ENCODE measurements at regions not wholly inside any gene's neighbourhood (a gene's known extent, or its start where the extent isn't known, plus 50 kb on each side); places are given as distances from the start of the nearest gene placed in this dataset.

DNA sequence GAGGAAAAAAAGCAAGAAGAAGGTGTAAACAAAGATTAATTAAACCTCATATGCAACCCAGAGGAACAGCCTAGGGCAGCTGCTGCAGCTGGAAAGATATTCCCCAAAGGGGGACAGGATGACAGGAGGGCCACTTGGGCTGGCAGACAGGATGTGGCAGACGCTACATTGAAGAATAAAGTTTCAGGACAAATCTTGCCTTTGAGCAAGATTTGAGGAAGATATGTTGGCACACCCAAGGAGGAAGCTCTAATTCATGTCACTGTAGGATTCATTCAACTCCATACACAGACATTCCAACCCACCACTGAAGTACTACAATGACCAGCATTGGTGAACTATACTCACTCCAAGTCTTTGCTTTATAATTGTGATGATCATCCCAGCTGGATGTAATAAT, 504.0 kb downstream of the SHQ1 start:
- no peak for DNase-seq (ENCODE audit: low read depth in 2 of 2)

DNA sequence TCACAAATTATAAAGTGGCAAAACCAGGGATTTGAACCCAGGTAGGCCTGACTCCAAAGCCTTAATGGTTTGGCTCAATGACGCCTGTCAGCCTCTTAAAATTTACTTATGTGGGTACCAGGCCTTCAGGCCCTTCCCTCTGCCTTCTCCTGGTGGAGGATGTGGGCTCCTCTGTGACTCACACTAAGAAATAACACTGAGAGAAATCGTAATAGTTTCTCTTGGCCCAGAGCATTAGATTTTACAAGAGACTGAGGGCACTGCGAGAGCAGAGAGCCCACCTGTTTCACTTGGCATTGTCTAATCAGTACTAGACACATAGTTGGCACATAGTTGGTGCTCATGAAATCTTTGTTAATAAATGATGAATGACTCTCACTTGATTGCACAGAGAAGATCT, 505.2 kb downstream of the SHQ1 start:
- DNase-seq (ENCODE audit: low read depth in 2 of 2), result peak in 1 of 2 donors; percentile 19

DNA sequence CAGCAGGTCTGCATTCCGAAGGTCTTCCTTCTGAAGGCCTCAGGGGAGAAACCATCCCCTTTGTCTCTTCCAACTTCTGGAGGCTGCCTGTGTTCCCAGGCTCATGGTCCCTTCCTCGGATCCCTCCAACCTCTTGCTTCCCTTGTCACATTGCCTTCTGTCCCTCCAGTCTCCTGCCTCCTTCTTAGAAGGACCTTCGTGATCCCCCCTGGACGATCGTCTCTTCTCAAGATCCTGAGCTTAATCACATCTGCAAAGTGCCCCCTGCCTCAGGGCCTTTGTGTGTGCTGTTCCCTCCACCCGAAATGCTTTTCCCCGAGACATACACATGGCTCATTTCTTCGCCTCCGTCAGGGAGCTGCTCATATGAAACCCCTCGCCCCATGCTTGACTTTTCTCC, 505.8 kb downstream of the SHQ1 start:
- no peak for DNase-seq (ENCODE audit: low read depth in 2 of 2)

DNA sequence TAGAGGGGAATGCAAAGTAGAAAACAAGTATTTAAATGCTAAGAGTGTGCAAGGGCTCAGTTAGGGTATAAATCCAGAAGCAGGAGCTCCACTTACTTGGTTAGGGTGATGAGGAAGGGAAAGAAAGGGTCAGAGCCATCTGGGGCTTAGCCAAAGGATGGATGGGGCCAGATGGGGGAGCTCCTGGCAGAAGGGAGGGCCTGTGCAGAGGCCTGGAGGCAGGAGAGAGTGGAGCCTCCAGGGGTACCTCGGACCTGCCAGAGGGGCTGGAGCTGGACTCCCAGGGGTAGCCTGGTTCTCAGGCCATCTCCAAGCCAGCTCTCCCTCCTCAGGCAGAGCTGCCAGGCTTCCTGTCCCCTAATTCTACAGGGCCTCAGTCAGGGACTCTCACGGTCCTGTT, 506.3 kb downstream of the SHQ1 start:
- DNase-seq (ENCODE audit: low read depth in 2 of 2), result no peak

DNA sequence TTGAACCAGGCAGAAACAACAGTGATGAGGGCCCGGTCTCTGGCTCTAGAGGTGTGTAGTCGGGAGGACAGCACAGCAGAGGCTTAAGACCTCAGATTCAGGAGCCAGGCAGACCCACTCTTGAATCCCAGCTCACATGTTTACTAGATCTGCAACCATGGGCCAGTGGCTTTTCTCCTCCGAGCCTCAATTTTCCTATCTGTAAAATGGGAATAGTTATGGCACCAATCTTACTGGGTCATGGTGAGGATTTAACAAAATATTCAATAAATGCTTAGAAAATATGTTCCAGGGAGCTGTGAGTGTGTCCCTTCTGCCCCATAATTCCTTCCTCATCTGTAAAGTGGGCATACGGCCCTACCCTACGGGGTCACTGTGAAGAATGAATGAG, 506.9 kb downstream of the SHQ1 start:
- DNase-seq (ENCODE audit: low read depth in 2 of 2), result no peak

DNA sequence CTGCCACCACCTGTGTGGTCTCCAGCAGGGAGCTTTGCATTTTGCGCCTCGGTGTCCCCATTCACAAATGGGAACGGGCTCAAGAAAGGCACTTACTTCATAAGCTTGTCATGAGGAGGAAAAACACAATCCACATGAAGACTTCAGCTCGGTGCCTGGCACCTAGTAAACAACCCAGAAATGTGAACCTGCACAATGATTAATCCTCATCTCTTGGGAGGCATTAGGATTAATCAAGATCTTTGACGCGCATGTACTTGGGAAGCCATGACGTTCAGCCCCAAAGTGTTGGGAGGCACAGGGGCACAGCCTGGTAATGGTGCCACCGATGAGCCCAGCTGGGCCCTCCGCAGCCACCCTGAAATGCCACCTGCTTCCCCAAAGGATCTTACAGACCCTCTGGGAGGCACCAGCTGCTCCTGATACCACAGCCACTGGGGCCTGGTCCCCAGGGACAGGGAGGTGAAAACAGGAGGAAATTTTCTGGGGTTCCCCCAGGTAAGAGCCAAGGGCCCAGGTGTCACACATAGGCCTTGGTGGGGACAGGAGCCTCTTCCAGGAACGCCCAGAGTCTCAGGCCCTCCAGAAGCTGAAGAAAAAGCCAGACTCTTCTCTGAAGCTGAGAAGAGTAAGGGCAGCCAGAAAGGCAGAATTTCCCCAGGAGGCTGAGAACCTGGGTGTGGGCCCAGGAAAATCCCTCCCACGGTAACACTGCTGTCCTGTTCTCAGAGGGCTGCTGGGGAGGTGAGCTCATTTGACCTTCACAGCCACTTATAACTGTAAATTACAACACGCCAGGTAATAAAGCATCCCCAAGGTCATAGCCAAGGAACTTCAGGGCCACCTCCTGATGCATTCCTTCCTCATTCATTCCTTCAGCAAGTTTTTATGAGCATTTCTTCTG, 507.5 kb downstream of the SHQ1 start:
- no peak for DNase-seq (ENCODE audit: low read depth in 2 of 2)

DNA sequence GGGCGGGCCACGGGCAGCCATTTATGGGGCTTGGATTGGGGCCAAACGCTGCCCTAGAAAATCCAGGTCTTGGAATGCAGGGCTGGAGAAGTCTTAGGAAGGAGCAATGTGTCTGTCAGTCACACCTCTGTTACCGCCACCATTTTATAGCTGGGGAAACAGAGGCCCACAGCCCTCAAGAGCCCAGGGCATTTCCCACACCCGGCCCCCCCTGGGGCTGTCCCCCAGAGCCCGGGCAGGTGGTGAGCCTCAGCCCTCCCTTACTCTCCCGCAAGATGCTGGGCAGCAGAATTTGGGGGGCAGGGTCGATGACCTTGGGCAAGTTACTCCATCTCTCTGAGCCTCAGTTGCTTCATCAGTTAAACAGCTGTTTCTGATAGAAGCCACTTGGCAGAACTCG, 508.2 kb downstream of the SHQ1 start:
- no peak for DNase-seq (ENCODE audit: low read depth in 2 of 2)

DNA sequence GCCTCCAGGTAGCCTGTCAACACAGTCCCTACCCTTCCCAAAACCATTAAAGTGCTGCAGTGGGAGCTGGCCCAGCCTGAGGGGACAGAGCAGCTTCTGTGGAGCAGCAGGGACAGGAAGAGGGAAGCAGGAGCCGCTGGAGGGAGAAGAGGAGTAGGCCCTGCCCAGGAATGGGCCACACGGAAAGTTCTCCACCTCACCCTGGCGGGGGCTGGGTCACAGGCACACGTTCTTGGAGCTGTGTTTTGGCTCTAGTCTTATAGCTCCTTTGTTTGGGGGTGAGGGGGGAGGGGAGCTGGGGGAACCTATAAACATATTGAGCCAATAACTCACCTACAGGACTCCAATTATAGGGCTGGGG, 508.6 kb downstream of the SHQ1 start:
- no peak for DNase-seq (ENCODE audit: low read depth in 2 of 2)

DNA sequence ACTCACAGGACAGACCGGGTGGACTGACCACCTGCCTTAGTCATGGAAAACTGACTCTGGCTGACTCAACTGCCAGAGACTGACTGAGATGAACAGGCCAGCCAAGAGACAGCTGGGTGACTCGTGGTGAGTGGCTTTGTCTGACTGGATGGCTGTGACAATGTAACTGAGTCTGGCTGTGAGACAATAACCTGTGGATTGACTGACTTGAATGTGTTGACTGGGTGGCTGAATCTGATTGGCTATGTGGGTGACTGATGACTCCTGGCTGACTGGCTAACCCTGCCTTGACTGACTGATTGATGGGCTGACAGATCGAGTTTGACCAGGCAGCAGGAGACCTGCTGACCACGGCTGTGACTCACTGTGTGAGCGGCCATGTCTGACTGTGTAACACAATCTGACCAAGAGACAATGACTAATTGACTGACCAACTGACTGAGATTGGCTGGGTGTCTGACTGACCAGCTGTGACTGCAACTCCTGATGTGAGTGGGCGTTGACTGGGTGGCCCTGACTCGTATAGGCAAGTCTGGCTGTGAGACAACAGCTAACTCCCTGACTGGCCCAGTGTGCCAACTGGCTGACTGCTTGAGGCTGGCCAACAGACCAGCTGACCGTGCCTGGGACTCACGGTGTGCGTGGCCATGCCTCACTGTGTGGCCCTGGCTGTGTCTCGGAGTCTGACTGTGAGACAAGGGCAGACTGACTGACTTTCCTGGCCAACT, 509.1 kb downstream of the SHQ1 start:
- DNase-seq (ENCODE audit: low read depth in 2 of 2), result peak; percentile 45 to 51

DNA sequence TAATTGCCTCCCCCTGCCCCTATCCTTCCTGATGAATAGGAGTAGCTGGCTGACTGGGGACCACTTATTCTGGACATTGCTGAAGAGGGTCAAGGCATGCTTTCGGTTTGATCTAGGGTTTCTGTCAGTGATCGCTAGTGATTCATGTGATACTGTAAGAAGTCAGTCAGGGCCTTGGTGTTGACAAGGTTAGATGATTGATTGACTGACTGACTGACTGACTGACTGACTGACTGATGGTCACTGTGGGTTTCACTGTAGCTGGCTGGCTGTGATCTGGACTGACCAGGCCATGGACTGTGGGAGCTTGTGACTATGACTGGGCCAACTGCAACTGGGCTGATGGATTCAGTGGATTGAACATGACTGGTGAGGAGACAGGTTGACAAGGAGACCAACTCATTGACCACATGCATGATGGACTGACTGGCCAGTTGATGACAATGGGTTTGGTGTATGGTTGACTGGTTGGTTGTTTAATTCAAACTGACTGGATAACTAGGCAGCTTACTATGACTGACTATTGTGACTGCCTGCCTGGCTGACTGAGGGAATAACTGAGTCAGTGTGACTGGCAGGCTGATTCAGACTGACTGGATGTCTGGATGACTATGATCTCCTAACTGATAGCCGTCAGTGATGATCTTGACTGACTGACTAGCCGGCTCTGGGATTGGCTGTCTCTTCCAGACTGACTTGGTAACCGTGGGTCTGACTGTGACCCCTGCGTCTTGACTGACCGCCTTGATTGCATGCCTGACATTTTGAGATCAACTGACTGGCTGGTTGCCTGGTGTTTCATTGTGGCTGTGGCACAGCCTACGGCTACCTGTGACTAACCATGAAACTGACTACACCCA, 509.9 kb downstream of the SHQ1 start:
- DNase-seq (ENCODE audit: low read depth in 2 of 2), result peak; percentile 27 to 40

DNA sequence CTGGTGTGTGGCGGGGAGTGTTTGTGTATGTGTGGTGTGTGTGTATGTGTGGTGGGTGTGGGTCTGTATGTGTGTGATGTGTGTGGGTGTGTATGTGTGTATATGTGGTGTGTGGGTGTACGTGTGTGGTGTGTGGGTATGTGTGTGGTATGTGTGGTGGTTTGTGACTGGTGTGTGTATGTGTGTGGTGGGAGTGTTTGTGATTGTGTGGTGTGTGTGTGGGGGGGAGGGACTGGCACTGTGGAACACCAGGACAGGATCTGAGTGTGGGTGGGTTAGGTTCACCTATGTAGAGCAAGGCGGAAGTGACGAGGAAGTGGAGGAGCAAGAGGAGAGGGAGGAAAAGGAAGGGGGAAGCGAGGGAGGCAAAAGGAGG, 510.8 kb downstream of the SHQ1 start:
- DNase-seq (ENCODE audit: low read depth in 2 of 2), result no peak

DNA sequence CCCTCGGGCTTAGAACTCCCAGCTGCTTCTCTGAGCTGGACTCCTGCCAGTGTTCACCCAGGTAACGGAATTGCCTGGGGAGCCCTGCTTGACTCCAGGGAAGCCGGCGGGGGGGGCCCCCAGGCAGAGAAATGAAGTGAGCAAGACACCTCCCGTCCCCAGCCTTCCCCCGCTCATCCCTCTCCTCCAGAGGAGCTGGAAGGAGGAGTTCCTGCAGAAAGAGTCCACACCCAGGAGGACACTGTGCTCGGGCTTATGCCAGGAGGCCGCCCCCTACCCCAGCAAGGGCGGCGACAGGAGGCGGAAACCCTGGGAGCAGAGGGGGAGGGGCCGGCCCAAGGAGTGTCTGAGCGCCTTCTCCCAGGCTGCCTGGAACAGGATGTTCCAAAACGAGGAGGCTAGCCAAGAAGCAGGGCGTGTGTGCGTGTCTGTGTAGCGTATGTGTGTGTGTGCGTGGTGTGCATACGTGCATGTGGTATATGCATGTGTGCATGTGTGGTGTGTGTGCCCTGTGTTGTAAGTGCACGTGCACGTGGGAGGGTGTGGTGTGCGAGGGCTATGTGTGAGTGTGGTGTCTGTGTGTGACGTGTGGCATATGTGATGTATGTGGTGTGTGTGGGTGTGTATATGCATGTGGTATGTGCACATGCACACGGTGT, 511.3 kb downstream of the SHQ1 start:
- DNase-seq (ENCODE audit: low read depth in 2 of 2), result no peak

DNA sequence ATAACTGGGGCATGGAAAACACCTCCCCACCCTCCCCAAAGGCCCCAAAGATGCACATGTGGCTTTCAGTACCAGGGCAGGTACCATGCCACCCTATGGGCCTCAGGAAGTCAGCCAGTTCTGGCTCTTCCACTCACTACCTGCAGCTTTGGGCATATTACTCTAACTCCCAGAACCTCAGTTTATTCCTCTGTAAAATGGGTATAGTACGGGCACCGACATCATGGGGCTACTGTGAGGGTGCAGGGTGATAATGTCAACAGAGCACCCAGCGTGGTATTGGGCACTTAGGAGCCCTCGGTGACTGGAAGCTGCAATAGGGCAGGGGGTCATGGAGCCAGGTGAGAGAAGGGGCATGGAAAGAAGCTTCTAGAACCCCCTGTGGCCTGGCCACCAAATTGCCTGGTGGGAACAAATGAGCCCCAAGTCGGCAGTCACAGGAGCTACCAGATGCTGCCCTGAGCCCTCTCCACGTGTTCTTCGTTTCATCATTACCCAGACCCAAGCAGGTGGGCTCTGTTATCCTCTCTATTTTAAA, 512.1 kb downstream of the SHQ1 start:
- DNase-seq (ENCODE audit: low read depth in 2 of 2), result no peak

DNA sequence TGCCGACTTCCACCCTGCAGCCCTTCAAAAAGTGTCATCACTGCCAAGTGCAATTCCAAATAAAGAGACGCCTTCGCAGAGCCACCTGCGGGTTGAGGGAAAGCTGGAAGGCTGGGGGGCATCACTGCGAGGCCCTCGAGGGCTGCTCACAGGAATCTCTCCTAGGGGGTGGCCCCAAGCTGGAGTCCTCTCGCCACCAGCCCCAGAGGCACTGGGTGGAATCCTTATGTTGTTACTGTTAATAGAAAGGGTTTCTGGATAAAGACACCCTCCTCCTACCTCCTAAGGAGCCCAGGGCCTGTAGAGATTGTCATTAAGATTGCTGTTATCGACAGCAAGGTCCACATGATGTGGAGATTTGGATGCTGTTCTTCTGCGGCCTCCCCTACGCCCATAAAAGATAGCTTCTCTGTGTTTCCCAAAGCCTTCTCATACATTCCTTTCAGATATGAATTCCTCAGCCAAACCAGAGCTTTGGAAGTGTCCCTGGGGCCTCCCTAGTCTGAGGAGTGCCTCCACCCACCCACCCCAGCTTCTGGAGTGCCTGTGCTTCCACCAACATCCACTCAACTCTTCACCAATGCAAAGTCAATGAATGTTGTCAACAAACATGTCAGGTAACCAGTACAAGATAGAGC, 512.7 kb downstream of the SHQ1 start:
- no peak for DNase-seq (ENCODE audit: low read depth in 2 of 2)

DNA sequence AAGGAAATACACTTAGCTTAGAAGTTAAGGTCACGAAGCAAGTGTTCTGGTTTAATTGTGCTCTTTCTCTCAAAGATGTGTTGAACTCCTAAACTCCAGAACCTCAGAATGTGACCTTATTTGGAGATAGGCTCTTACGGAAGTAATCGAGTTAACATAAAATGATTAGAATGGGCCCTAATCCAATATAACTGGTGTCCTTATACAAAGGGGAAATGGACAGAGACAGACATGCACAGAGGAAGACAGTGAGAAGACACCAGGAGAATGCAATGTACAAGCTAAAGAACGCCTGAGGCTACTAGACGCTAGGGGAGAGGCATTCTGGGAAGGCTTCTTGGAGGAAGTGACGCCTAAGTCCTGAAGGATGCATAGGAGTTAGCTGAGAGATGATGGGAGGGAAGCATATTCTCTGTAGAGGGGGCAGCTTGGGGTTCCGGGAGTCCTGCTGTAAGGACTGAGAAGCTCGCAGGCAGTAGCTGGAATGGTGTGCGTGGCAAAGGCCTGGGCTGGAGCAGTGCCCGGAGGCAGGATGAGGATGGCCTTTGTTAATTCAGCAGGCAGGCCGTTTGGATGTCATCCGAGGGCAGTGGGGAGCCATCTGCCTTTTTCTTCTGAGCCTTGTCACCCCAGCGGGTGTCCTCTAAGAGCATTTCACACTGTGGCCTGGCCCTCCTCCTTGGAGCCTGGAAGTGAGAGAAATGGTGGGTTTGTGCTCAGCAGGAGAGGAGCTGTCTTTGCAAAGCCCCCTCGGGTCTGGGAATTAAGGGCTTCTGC, 513.4 kb downstream of the SHQ1 start:
- no peak for DNase-seq (ENCODE audit: low read depth in 2 of 2)

DNA sequence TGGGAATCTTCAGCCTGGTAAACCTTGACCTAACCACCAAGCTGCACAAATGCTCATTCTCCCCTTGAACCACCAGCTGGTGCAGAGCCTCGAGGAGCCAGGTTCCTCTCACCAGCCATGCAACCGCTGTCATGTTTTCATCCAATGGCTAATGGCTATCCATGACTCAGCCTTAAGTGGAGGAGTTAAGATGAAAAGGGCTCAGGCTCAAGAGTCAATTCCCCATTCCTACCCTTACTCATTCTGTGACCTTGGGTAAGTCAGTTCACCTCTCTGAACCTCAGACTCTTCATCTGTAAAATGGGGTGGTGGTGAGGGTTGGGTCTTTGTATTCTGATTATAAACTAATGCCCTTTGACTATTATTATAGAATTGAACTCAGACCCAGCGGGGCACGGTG, 515.6 kb downstream of the SHQ1 start:
- no peak for DNase-seq (ENCODE audit: low read depth in 2 of 2)

DNA sequence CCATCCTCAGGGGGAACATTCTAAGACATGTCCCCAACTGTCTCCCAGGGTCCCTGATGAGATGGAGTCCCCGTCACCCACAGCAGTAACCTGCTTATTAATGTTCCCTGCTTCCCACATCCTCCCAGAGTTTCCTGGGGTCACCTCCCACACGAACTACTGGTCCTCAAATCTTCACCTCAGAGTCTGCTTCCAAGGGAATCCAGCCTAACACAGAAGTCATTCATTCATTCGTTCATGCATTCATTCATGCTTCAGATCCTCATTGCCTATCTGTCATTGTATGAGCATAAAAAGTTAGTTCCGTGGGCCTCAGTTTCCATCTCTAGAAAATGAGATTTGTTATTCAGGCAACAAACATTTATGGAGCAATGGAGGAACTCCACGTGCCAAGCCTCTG, 516.2 kb downstream of the SHQ1 start:
- no peak for DNase-seq (ENCODE audit: low read depth in 2 of 2)

DNA sequence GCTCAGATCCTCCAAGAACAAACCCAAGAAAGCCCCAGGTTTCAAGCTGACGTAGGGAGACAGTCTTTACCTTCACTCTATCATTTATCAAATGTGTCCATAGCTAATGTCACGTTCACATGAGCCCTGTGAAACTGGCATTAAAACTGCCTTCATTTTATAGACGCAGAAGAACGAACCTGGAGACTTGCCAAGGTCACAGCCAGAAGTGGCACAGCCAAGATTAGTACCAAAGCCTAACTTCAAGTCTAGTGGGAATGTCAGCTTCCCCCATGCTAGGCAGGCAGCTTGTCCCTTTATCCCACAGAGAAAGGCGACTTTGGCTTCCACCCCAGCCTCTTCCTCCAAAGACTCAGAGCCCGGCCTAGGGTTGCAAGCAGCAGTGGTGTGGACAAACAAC, 517.2 kb downstream of the SHQ1 start:
- no peak for DNase-seq (ENCODE audit: low read depth in 2 of 2)

DNA sequence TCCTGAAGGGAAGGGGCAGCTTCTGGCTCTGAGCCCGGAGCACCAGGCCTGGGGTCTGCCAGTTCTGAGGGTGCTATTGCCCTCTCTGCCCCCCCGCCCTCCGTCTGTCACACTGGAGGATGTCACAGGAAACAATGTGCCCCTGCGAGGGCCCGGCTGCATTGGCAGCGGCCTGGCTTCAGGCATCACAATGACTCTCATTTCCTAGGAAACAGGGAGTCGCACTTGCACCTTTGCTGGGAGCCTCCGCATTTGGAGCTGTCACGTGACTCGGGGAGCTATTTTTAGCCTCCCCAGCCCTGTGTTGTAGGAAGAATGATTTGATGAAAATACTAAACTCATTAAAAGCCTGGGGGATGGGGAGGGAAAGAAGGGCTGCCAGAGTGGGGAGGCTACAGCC, 518.9 kb downstream of the SHQ1 start:
- no peak for DNase-seq (ENCODE audit: low read depth in 2 of 2)

DNA sequence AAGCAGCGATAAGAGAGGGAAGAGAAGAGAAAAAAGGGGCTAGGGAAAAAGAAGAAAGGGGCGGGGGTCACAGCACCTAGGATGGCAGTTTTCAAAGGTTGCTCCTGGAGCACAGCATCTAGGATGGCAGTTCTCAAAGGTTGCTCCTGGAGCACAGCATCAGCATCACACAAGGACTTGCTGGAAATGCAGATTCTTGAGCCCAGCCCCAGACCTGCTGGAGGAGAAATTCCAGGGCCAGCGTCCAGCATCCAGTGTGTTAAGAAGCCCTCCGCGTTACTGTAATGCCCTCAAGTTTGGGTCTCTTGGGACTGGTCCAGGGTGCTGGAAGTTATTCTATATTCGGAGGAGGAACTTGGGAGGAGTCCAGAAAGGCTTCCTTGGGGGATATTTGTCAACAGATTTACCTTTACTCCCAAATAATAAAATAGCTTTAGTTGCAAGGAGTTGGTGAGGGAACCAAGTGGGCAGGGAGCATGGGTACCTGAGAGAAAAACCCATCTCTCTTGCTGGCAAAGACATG, 519.4 kb downstream of the SHQ1 start:
- DNase-seq (ENCODE audit: low read depth in 2 of 2), result no peak

Measured in activated CD4-positive, alpha-beta T cell treated with anti-CD3 and anti-CD28 coated beads for 24 hours (primary cell).